Stomach (tissue), 4 donors: ENCODE measurements at regions not wholly inside any gene's neighbourhood (a gene's known extent, or its start where the extent isn't known, plus 50 kb on each side); places are given as distances from the start of the nearest gene placed in this dataset.

Experiments
- CTCF ChIP-seq, 7 experiments: fragments of 450-650 bp in 4 of 7; fragments of 200-600 bp in 3 of 7; sonication (generic) in 3 of 7; IDR thresholded peaks; one replicate each; pipeline ENCODE4 v1.5.1; 2016 to 2019; ENCODE audit warnings: antibody characterized with exemption in 7 of 7, control low read depth in 2 of 7, mild to moderate bottlenecking in 1 of 7
- EP300 ChIP-seq: sonication (generic); formaldehyde crosslinking; IDR thresholded peaks from one replicate; pipeline ENCODE4 v1.6.1; 2017; ENCODE audit warnings: antibody characterized with exemption
- POLR2A ChIP-seq, 4 donors: fragments of 450-650 bp; IDR thresholded peaks; one replicate each; pipeline ENCODE4 v1.6.1; 2016; ENCODE audit warnings: antibody characterized with exemption in 4 of 4, control low read depth in 2 of 4, mild to moderate bottlenecking in 1 of 4, moderate library complexity in 1 of 4
- POLR2AphosphoS5 ChIP-seq, 3 donors: sonication (generic); formaldehyde crosslinking; IDR thresholded peaks; one replicate each; pipeline ENCODE4 v1.6.1; 2016; ENCODE audit warnings: antibody characterized with exemption in 3 of 3

- TF ChIP-seq POLR2A (IDR thresholded peaks at IDR 0.05) = no peak
- TF ChIP-seq POLR2AphosphoS5 (IDR thresholded peaks at IDR 0.05) = no peak
- TF ChIP-seq CTCF (IDR thresholded peaks at IDR 0.05) = no peak
- no peak for TF ChIP-seq EP300
These were observed 274.4 kb downstream of the PTBP2 start for GRCh38 chr1:96996001-96996400.
